Endothelial cell of umbilical vein (primary cell): ENCODE measurements at regions not wholly inside any gene's neighbourhood (a gene's known extent, or its start where the extent isn't known, plus 50 kb on each side); places are given as distances from the start of the nearest gene placed in this dataset.

ENCODE experiments used
- BruUV-seq: library from RNA; stranded (reverse); fragments of 400-500 nt; replicated peaks from 2 replicates; lab custom pipeline; 2021; lab: Mats Ljungman, UMichigan
- CTCF ChIA-PET: fragments of 300-600, 350-600 bp; sonication (Branson Sonifier 250); formaldehyde crosslinking; loops from one replicate; lab custom pipeline; 2021; ENCODE audit warnings: antibody characterized with exemption, inconsistent platforms; lab: Charles Lee
- POLR2A ChIA-PET: fragments of 300-600, 350-600 bp; sonication (Branson Sonifier 250); formaldehyde crosslinking; loops from one replicate; lab custom pipeline; 2021; ENCODE audit warnings: antibody characterized with exemption, inconsistent platforms; lab: Charles Lee
- DNase-seq: peaks from one replicate; pipeline ENCODE4 v3.0.0-alpha.2; 2011; ENCODE audit warnings: low read depth, low spot score
- FAIRE-seq: peaks from 2 replicates; lab custom pipeline; 2011; peaks lifted over from hg19 to GRCh38; lab: Jason Lieb, UNC
- H2AFZ ChIP-seq: 2 replicates; pipeline ENCODE4 v1.6.0; 2012; ENCODE audit warnings: low read depth, low read length, control low read depth, inconsistent platforms
- H3K27ac ChIP-seq: 2 replicates; pipeline ENCODE4 v1.5.1; 2011; ENCODE audit warnings: low read depth, mild to moderate bottlenecking, control low read depth, low read length, moderate library complexity; ENCODE audit not compliant: insufficient read depth
- H3K27me3 ChIP-seq, 2 experiments: 2 replicates each; pipeline versions ENCODE4 v1.6.0 to v1.6.1; 2011; ENCODE audit warnings: low read length in 2 of 2, mixed read lengths in 1 of 2; ENCODE audit not compliant: control insufficient read depth in 2 of 2, insufficient read depth in 2 of 2
- H3K36me3 ChIP-seq, 2 experiments: 2 replicates in 1 of 2; 3 replicates in 1 of 2; pipeline ENCODE4 v1.5.1; 2011; ENCODE audit warnings: low read length in 2 of 2, mild to moderate bottlenecking in 1 of 2, moderate library complexity in 1 of 2; ENCODE audit not compliant: control insufficient read depth in 2 of 2, insufficient read depth in 2 of 2; ENCODE audit errors: extremely low read depth in 1 of 2
- H3K4me1 ChIP-seq: 3 replicates; pipeline ENCODE4 v1.5.1; 2011; ENCODE audit warnings: mild to moderate bottlenecking, low read length; ENCODE audit not compliant: control insufficient read depth, insufficient read depth; ENCODE audit errors: extremely low read depth
- H3K4me2 ChIP-seq: 2 replicates; pipeline ENCODE4 v1.6.1; 2011; ENCODE audit warnings: low read length, control low read depth, mixed read lengths; ENCODE audit not compliant: insufficient read depth
- H3K4me3 ChIP-seq, 3 experiments: fragments of 200-600 bp in 1 of 3; sonication (generic), shearing (Covaris generic) in 1 of 3; replicated peaks in 1 of 3; 2 replicates each; pipeline ENCODE4 v1.5.1; 2011 to 2016; ENCODE audit warnings: control low read depth in 3 of 3, low read length in 3 of 3, mild to moderate bottlenecking in 2 of 3, inconsistent platforms in 1 of 3, low read depth in 1 of 3, moderate library complexity in 1 of 3; ENCODE audit not compliant: insufficient read depth in 1 of 3
- H3K79me2 ChIP-seq: 2 replicates; pipeline ENCODE4 v1.6.0; 2012; ENCODE audit warnings: low read length, inconsistent platforms; ENCODE audit not compliant: control insufficient read depth, insufficient read depth
- H3K9ac ChIP-seq: replicated peaks from 2 replicates; pipeline ENCODE3; 2011; ENCODE audit warnings: low read length, control low read depth; ENCODE audit not compliant: insufficient read depth; ENCODE audit errors: extremely low read depth
- H3K9me1 ChIP-seq: replicated peaks from 3 replicates; pipeline ENCODE4 v1.6.0; 2011; ENCODE audit warnings: mild to moderate bottlenecking, low read length; ENCODE audit not compliant: control insufficient read depth, insufficient read depth; ENCODE audit errors: extremely low read depth
- H3K9me3 ChIP-seq: replicated peaks from 2 replicates; pipeline ENCODE4 v1.5.1; 2012; ENCODE audit warnings: low read length, inconsistent platforms; ENCODE audit not compliant: control insufficient read depth, insufficient read depth
- H4K20me1 ChIP-seq: replicated peaks from 2 replicates; pipeline ENCODE3; 2011; ENCODE audit warnings: mild to moderate bottlenecking, low read length; ENCODE audit not compliant: control insufficient read depth, insufficient read depth; ENCODE audit errors: extremely low read depth
- CTCF ChIP-seq, 2 donors: IDR thresholded peaks; 1 replicate in 1 of 2; 2 replicates in 1 of 2; pipeline ENCODE4 v1.5.1; 2011; ENCODE audit warnings: low read length in 2 of 2, mild to moderate bottlenecking in 2 of 2, moderate library complexity in 2 of 2, control low read depth in 1 of 2, inconsistent platforms in 1 of 2, low read depth in 1 of 2; ENCODE audit not compliant: insufficient read depth in 1 of 2; ENCODE audit errors: extremely low read depth in 1 of 2
- EZH2 ChIP-seq: IDR thresholded peaks from 2 replicates; pipeline ENCODE4 v1.6.1; 2012; ENCODE audit warnings: borderline replicate concordance, low read depth, mild to moderate bottlenecking, moderate library complexity, low read length, inconsistent platforms; ENCODE audit not compliant: severe bottlenecking
- FOS ChIP-seq: IDR thresholded peaks from 2 replicates; pipeline ENCODE4 v1.6.1; 2011; ENCODE audit warnings: mild to moderate bottlenecking, low read length, moderate library complexity, borderline replicate concordance; ENCODE audit not compliant: insufficient read depth
- GATA2 ChIP-seq: IDR thresholded peaks from 2 replicates; pipeline ENCODE4 v1.7.0; 2011; ENCODE audit warnings: low read depth, mild to moderate bottlenecking, moderate library complexity, mixed read lengths, low read length; ENCODE audit not compliant: insufficient read length, insufficient read depth
- JUN ChIP-seq: IDR thresholded peaks from 2 replicates; pipeline ENCODE4 v1.6.1; 2011; ENCODE audit warnings: borderline replicate concordance, low read depth; ENCODE audit not compliant: insufficient read length, insufficient read depth
- MAX ChIP-seq: IDR thresholded peaks from 2 replicates; pipeline ENCODE4 v1.6.1; 2011; ENCODE audit not compliant: insufficient read depth, insufficient read length
- MYC ChIP-seq: IDR thresholded peaks from one replicate; pipeline ENCODE4 v1.6.1; 2011; ENCODE audit warnings: mild to moderate bottlenecking, low read depth, low read length
- POLR2A ChIP-seq: IDR thresholded peaks from 2 replicates; pipeline ENCODE4 v1.6.1; 2012; ENCODE audit warnings: low read depth, mild to moderate bottlenecking, control low read depth, low read length
- POLR2AphosphoS5 ChIP-seq: IDR thresholded peaks from 2 replicates; pipeline ENCODE4 v1.6.1; 2012; ENCODE audit warnings: low read depth, mild to moderate bottlenecking, control low read depth, low read length, moderate library complexity; ENCODE audit not compliant: insufficient read depth
- dilution Hi-C: fragments of 300-500 bp; cut with MboI; formaldehyde crosslinking; loops from one replicate; pipeline ENCODE4 v1.15.0; 2019; ENCODE audit warnings: low sequenced_read_pairs; ENCODE audit not compliant: extremely low pct_ligation_motif_present
- intact Hi-C: fragments of 100-400 bp; cut with micrococcal nuclease; formaldehyde crosslinking; loops from one replicate; pipeline ENCODE4 v1.10.0; 2022

GRCh38 chr3:20999661-21000060, 751.3 kb downstream of the ZNF385D start:
- Histone ChIP-seq H3K9me1 (no peaks in the 10 kb centered on the region), H3K4me1 (no peaks in the 10 kb centered on the region), H2AFZ (no peak overlapping the region), H3K27ac (no peak overlapping the region), H3K27me3 (no peaks in the 10 kb centered on the region), H3K79me2 (no peaks in the 10 kb centered on the region), H3K9me3 (no peaks in the 10 kb centered on the region), H3K4me3 (no peak overlapping the region), H3K9ac (no peak overlapping the region), H3K4me2 (no peak overlapping the region), H4K20me1 (no peaks in the 10 kb centered on the region), H3K36me3 (no peaks in the 10 kb centered on the region)
- DNase-seq (no peak), FAIRE-seq (no peak)
- intact Hi-C loops = no loop called here
- dilution Hi-C loops = no loop called here
- TF ChIP-seq MAX = no peak
- TF ChIP-seq POLR2AphosphoS5 = no peak
- TF ChIP-seq POLR2A = no peak
- no peak for TF ChIP-seq GATA2
- TF ChIP-seq JUN = no peak
- no peak for TF ChIP-seq MYC
- no peak for TF ChIP-seq FOS
- TF ChIP-seq EZH2 = no peak
- TF ChIP-seq CTCF (IDR thresholded peaks at IDR 0.05; ENCODE audit: extremely low read depth in 1 of 2, insufficient read depth in 1 of 2, low read depth in 1 of 2, low read length in 2 of 2) = no peak
- CTCF ChIA-PET = no interaction called here
- BruUV-seq = no TSS peak
- POLR2A ChIA-PET = no interaction called here
